ENCODE measurements at regions not wholly inside any gene's neighbourhood (a gene's known extent, or its start where the extent isn't known, plus 50 kb on each side); places are given as distances from the start of the nearest gene placed in this dataset.

- no peak for TF ChIP-seq CTCF (IDR thresholded peaks at IDR 0.05)
- DNase-seq (no peak), ATAC-seq (ENCODE audit: poor library complexity) (no peak)
- Histone ChIP-seq H3K27me3 (ENCODE audit: control insufficient read depth in 1 of 2, insufficient read depth in 2 of 2, low read length in 2 of 2) (no peaks in the 10 kb centered on the region), H3K27ac (ENCODE audit: low read depth in 1 of 2, low read length in 2 of 2) (no peak overlapping the region), H3K4me1 (ENCODE audit: insufficient read depth, low read length) (no peaks in the 10 kb centered on the region), H3K36me3 (ENCODE audit: insufficient read depth, low read length) (no peaks in the 10 kb centered on the region), H3K9me3 (ENCODE audit: control insufficient read depth in 1 of 2, insufficient read depth in 1 of 2, low read length in 2 of 2) (peaks cover 0 to 3% of the 10 kb centered on the region in 2 experiments), H3K4me3 (ENCODE audit: low read length) (no peak overlapping the region)
- POLR2A ChIA-PET, result no interaction called here
- Mint-ChIP-seq H3K27me3 (no peaks in the 10 kb centered on the region), H3K4me3 (no peak overlapping the region), H3K36me3 (ENCODE audit: low read depth) (no peaks in the 10 kb centered on the region), H3K4me1 (ENCODE audit: low read depth) (no peaks in the 10 kb centered on the region), H3K9me3 (peaks cover 14% of the 10 kb centered on the region), H3K27ac (no peak overlapping the region)
- CTCF ChIA-PET, result no interaction called here
- intact Hi-C loops (cut with DNase I, micrococcal nuclease), result no loop called here
Measured at GRCh38 chr11:80435345-80435744, 994.5 kb upstream of the TENM4 start.

GRCh38 chr11:80432057-80432456 lies 991.2 kb upstream of the TENM4 start:
- no peaks in the 10 kb centered on the region for H3K4me1 ChIP-seq (ENCODE audit: insufficient read depth, low read length)
- TF ChIP-seq CTCF (IDR thresholded peaks at IDR 0.05), result no peak
- Mint-ChIP-seq H3K9me3 (peaks cover 14% of the 10 kb centered on the region), H3K27ac (no peak overlapping the region), H3K36me3 (ENCODE audit: low read depth) (no peaks in the 10 kb centered on the region), H3K4me3 (no peak overlapping the region), H3K27me3 (no peaks in the 10 kb centered on the region), H3K4me1 (ENCODE audit: low read depth) (no peaks in the 10 kb centered on the region)
- no peak for DNase-seq
- H3K27ac ChIP-seq (ENCODE audit: low read depth in 1 of 2, low read length in 2 of 2), result no peak overlapping the region
- no peak for ATAC-seq (ENCODE audit: poor library complexity)
- intact Hi-C loops (cut with DNase I, micrococcal nuclease), result no loop called here
- no peak overlapping the region for H3K4me3 ChIP-seq (ENCODE audit: low read length)
- ChIA-PET CTCF (interaction anchor here (0.6 kb wide), 1 partner anchor 57 kb away, joined by 4 read pairs; no protein-coding TSS in a partner anchor), POLR2A (no interaction called here)
- no peaks in the 10 kb centered on the region for H3K27me3 ChIP-seq (ENCODE audit: control insufficient read depth in 1 of 2, insufficient read depth in 2 of 2, low read length in 2 of 2)
- no peaks in the 10 kb centered on the region for H3K9me3 ChIP-seq (ENCODE audit: control insufficient read depth in 1 of 2, insufficient read depth in 1 of 2, low read length in 2 of 2)
- H3K36me3 ChIP-seq (ENCODE audit: insufficient read depth, low read length), result no peaks in the 10 kb centered on the region

- no peak overlapping the region for H3K4me3 Mint-ChIP-seq
- ChIA-PET CTCF (no interaction called here), POLR2A (no interaction called here)
- H3K27ac ChIP-seq (ENCODE audit: low read depth in 1 of 2, low read length in 2 of 2), result no peak overlapping the region
- no peaks in the 10 kb centered on the region for H3K27me3 ChIP-seq (ENCODE audit: control insufficient read depth in 1 of 2, insufficient read depth in 2 of 2, low read length in 2 of 2)
- no peaks in the 10 kb centered on the region for H3K36me3 ChIP-seq (ENCODE audit: insufficient read depth, low read length)
- intact Hi-C loops (cut with DNase I, micrococcal nuclease), result no loop called here
- H3K9me3 Mint-ChIP-seq, result peaks cover 7% of the 10 kb centered on the region
- H3K4me1 ChIP-seq (ENCODE audit: insufficient read depth, low read length), result no peaks in the 10 kb centered on the region
- DNase-seq, result no peak
- H3K4me3 ChIP-seq (ENCODE audit: low read length), result no peak overlapping the region
- H3K27me3 Mint-ChIP-seq, result no peaks in the 10 kb centered on the region
- H3K4me1 Mint-ChIP-seq (ENCODE audit: low read depth), result no peaks in the 10 kb centered on the region
- no peak for ATAC-seq (ENCODE audit: poor library complexity)
- no peaks in the 10 kb centered on the region for H3K36me3 Mint-ChIP-seq (ENCODE audit: low read depth)
- no peak for TF ChIP-seq CTCF (IDR thresholded peaks at IDR 0.05)
- no peaks in the 10 kb centered on the region for H3K9me3 ChIP-seq (ENCODE audit: control insufficient read depth in 1 of 2, insufficient read depth in 1 of 2, low read length in 2 of 2)
- H3K27ac Mint-ChIP-seq, result no peak overlapping the region
Measured at GRCh38 chr11:80424012-80424695, 983.3 kb upstream of the TENM4 start.

Measured in CD4-positive, alpha-beta T cell (primary cell).